Neural progenitor cell (in vitro differentiated cells): ENCODE measurements at regions not wholly inside any gene's neighbourhood (a gene's known extent, or its start where the extent isn't known, plus 50 kb on each side); places are given as distances from the start of the nearest gene placed in this dataset.

Experiments used
- CTCF ChIP-seq: fragments of 200-600 bp; sonication (generic); IDR thresholded peaks from 2 replicates; pipeline ENCODE4 v1.5.1; 2017; ENCODE audit warnings: antibody characterized with exemption, mild to moderate bottlenecking
- EZH2 ChIP-seq: fragments of 200-600 bp; sonication (generic); IDR thresholded peaks from 2 replicates; pipeline ENCODE4 v1.6.1; 2017; ENCODE audit warnings: antibody characterized with exemption, mild to moderate bottlenecking, moderate library complexity

- TF ChIP-seq CTCF (no peak), EZH2 (no peak)
These were observed 239.9 kb upstream of the SMARCA2 start for GRCh38 chr9:1775230-1775629.
